HEK293T (cell line): ENCODE measurements at regions not wholly inside any gene's neighbourhood (a gene's known extent, or its start where the extent isn't known, plus 50 kb on each side); places are given as distances from the start of the nearest gene placed in this dataset.

Source experiments
- ARNT ChIP-seq: fragments of 450-650 bp; IDR thresholded peaks from 2 replicates; pipeline ENCODE4 v1.6.1; 2017; ENCODE audit warnings: mild to moderate bottlenecking
- BHLHE40 ChIP-seq: fragments of 450-650 bp; IDR thresholded peaks from 2 replicates; pipeline ENCODE4 v1.6.1; 2016; ENCODE audit warnings: mild to moderate bottlenecking, moderate library complexity, borderline replicate concordance
- ELF4 ChIP-seq: fragments of 450-650 bp; IDR thresholded peaks from 2 replicates; pipeline ENCODE4 v1.6.1; 2017; ENCODE audit warnings: antibody characterized with exemption
- FOXK2 ChIP-seq: fragments of 450-650 bp; IDR thresholded peaks from 2 replicates; pipeline ENCODE4 v1.6.1; 2016; ENCODE audit warnings: mild to moderate bottlenecking
- FOXM1 ChIP-seq: fragments of 450-650 bp; IDR thresholded peaks from 2 replicates; pipeline ENCODE4 v1.6.1; 2017; ENCODE audit warnings: mild to moderate bottlenecking, borderline replicate concordance
- HDGF ChIP-seq: fragments of 450-650 bp; IDR thresholded peaks from 2 replicates; pipeline ENCODE4 v1.6.1; 2017; ENCODE audit warnings: antibody characterized with exemption, borderline replicate concordance
- NFRKB ChIP-seq: fragments of 450-650 bp; IDR thresholded peaks from 2 replicates; pipeline ENCODE4 v1.6.1; 2016; ENCODE audit warnings: mild to moderate bottlenecking, moderate library complexity
- SP1 ChIP-seq: fragments of 450-650 bp; IDR thresholded peaks from 2 replicates; pipeline ENCODE4 v1.6.1; 2017
- SUZ12 ChIP-seq: fragments of 450-650 bp; IDR thresholded peaks from 2 replicates; pipeline ENCODE4 v1.6.1; 2016; ENCODE audit warnings: mild to moderate bottlenecking
- ZNF384 ChIP-seq: fragments of 450-650 bp; IDR thresholded peaks from 2 replicates; pipeline ENCODE4 v1.6.1; 2016
- TF ChIP-seq, protein P1 (sequence below): fragments of 450-650 bp; IDR thresholded peaks from 2 replicates; pipeline ENCODE4 v1.6.1; 2016

- TF ChIP-seq ELF4 (no peak), SP1 (no peak), ZNF384 (no peak), FOXM1 (no peak), NFRKB (no peak), FOXK2 (no peak), SUZ12 (no peak), BHLHE40 (no peak), ARNT (no peak), HDGF (no peak)
- TF ChIP-seq, protein P1, sequence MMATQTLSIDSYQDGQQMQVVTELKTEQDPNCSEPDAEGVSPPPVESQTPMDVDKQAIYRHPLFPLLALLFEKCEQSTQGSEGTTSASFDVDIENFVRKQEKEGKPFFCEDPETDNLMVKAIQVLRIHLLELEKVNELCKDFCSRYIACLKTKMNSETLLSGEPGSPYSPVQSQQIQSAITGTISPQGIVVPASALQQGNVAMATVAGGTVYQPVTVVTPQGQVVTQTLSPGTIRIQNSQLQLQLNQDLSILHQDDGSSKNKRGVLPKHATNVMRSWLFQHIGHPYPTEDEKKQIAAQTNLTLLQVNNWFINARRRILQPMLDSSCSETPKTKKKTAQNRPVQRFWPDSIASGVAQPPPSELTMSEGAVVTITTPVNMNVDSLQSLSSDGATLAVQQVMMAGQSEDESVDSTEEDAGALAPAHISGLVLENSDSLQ, result no peak
Observed at GRCh38 chr9:26220367-26220766, 542.1 kb upstream of the TUSC1 start.
